ENCODE measurements at regions not wholly inside any gene's neighbourhood (a gene's known extent, or its start where the extent isn't known, plus 50 kb on each side); places are given as distances from the start of the nearest gene placed in this dataset.

DNA sequence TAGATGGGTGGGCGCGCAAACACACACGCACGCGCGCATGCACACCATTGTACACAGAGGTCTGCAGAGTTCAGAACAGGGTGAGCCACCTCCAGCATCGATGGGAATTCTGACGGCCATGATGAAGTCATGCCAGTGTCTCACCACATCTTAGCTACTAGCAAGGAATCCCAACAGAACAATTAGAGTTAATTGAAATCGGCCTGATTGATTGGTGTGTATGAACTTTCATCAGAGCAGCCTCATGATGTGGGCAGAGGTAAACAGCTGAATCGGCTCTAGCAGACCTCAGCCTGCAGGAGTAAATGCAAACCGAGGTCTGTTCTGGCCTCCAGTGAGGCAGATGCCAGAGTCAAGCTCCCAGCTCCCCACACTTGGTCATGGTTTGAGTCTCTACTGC, 200.6 kb downstream of the CBLN1 start:
- no peak for DNase-seq (ENCODE audit: low read depth, low spot score)

GRCh38 chr16:49078571-49078970, 203.1 kb downstream of the CBLN1 start:
- no peak for DNase-seq (ENCODE audit: low read depth, low spot score)

GRCh38 chr16:49078104-49078503, 203.5 kb downstream of the CBLN1 start:
- no peak for DNase-seq (ENCODE audit: low read depth, low spot score)

DNA sequence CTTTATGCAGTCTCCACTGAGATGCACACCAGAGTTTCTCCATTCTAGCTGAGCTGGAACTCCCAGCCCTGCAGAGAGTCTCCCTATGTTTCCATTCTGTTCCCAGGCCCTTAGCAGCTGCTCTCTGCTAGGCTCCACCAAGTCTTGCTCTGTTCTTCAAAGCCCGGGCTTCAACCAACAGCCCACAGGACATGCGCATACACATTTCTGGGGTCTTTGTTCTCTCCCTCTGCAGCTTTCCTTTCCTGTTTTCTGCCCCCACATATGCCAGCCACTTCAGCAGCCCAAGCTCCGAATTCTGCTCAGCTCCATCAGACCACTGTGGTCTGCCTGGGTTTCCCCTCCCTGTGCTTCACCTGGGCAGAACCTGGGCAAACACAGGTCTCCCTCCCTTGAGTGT, 205.9 kb downstream of the CBLN1 start:
- DNase-seq (ENCODE audit: low read depth, low spot score): peak; percentile 12

- no peak for DNase-seq (ENCODE audit: low read depth, low spot score)
Measured at GRCh38 chr16:49068224-49068623, 213.4 kb downstream of the CBLN1 start.

DNA sequence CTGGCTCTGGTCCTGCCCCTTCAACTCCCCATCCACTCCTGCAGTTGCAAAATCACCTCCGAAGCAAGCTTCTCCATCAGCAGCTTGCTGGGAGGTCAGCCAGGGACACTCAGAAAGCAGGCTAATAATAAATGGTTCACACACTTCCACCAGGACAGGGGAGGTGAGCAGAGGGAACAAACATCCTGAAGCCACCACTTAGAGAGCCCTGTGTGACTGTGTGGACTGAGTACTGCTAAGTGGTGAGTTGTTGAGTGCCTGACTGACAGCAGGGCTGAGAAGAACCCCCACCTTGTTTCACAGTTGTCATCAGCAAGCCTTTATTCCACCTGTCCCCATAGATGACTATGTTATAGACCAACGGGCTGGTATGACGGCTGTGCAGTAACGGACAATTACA, 213.9 kb downstream of the CBLN1 start:
- DNase-seq (ENCODE audit: low read depth, low spot score): no peak

DNA sequence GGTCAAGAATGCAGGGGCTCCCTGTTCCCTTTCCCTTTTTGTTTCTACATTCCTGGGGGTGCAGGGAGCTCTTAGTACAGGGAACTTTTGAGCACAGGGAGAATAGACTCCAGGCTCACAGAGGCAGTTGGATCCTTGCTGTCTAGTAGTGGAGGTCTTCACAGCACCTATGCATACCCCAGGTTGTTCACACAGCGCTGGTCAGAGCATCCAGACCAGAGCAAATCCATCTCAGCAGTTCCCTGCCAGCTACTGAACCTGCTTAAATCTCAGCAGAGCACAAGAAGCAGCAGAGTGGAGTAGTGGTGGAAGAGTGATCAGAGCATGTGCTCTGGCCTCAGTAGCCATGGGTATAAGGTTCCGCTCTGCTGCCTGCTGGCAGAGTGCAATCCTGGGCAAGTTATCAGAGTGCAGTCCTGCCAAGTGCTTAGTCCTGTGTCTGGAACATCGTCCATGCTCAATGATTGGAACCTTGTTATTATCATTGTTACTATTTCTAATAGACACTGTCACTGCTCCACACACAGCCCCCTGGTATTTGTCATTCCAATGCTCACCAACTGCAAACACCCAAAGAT, 220.4 kb downstream of the CBLN1 start:
- no peak for DNase-seq (ENCODE audit: low read depth, low spot score)

DNA sequence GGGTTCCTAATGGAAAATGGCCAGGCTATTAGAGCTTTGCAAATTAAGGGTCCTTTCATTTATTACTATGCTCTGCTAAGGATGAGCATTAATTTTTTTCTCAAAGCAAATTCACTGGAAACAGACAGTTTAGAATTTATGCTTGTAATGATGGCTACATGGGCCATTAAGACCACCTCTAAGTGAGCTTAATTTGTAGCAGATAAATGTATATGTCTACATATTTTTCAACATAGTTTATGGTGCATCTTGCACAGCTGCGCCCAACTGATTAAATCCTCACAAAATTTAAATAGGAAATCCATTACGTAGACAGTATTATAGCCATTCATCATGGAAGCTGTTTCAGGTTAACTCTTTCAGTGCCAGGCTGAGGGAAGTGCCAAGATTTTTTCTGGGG, 220.9 kb downstream of the CBLN1 start:
- no peak for DNase-seq (ENCODE audit: low read depth, low spot score)

DNA sequence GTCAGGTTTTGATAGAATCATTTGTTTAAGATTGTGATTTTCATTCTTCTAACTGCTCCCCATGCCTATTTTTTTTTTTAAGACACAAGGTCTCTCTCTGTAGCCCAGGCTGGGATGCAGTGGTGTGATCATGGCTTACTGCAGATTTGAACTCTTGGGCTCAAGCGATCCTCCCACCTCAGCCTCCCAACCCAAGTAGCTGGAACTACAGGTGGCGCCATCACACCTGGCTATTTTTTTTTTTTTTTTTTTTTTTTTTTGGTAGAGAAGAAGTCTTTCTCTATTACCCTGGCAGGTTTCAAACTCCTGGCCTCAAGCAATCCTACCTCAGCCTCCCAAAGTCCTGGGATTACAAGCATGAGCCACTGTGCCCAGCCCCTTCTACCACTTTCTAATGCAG, 223.3 kb downstream of the CBLN1 start:
- no peak for DNase-seq (ENCODE audit: low read depth, low spot score)

DNA sequence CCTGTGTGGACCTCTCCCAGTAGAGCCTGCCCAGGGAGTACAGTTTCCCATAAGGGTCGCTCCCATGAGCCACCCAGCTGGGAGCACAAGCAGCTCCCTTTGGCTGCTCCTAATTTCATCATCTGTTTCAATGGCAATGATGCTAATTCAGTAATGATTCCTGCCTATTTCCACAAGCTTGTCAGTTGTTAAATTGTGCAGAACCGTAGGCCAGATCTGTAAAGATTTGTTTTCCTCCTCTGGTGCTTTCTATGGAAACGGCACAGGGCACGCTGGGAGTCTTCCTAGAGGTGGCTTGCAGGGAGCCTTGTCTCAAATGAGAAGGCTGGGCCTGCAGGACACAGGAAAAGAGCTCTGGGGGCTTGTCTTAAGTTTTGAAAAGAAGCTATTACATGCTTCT, 223.7 kb downstream of the CBLN1 start:
- DNase-seq (ENCODE audit: low read depth, low spot score): no peak

DNA sequence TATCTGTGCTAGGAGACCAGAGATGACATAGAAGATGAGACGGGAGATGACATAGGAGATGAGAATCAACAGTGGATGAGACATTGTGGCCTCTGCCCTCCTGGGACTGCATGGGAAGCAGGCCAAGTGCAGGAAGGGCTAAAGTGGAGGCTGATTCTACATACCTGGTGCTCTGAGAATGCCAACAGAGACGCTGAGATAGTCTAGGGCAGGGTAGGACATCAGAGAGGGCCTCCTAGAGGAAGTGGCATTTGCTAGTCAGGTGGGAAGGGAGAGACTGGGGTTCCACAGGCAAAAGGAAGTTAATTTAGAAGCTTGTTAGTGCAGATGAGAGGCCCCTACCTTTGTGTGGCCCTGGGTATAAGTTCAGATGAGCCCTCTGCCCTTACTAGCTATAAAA, 224.2 kb downstream of the CBLN1 start:
- DNase-seq (ENCODE audit: low read depth, low spot score): no peak

DNA sequence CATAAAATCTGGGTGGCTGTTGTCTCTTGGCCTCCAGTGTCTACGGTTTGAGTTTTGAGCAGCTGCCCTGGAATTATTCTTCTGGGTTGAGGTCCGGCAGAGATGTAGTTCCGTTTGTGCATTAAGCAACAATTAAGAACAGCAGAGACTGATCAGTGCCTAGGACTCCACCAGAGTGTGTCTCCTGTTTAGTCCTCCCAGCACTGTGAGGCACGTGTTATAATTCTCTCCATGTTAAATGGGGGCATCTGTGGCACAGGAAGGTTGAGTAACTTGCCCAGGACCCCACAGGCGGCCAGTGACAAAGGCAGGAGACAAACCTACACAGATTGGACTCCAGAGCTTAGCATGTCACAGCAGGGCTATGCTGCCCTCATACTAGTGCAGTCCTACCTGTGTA, 225.1 kb downstream of the CBLN1 start:
- DNase-seq (ENCODE audit: low read depth, low spot score): no peak

DNA sequence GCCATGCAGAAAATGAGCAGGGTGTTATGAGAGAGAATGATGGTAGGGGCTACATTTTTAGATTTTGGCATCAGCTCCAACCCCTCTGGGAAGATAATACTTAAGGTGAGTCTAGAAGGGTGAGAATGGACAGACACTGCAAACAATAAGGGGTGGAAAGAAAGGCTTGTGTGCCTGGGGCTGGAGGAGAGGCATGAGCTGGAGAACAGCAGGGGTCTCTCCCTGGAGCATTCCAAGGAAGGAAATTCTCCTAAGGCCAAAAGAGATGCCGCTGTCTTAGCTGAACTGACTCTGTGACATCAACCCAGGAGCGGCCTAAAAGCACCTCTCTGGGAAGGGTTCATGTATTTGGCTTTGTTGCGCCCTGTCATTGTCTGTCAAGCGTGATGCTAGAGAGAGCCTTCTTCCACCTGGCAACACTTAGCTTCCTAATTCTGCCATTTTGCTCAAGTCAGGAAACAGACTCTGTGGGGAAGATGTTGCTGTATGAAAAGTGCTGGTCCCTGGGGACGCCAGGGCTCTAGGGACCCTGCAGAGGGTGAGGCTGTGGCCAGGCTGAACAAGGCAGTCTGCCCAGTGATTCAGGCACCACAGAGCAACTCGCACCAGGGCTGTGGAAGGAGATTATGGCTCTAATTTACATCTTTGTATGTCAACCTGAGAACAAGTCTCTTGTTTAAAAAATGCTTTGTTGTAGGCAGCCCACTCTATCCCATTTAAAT, 225.7 kb downstream of the CBLN1 start:
- DNase-seq (ENCODE audit: low read depth, low spot score): peak; percentile 80

DNA sequence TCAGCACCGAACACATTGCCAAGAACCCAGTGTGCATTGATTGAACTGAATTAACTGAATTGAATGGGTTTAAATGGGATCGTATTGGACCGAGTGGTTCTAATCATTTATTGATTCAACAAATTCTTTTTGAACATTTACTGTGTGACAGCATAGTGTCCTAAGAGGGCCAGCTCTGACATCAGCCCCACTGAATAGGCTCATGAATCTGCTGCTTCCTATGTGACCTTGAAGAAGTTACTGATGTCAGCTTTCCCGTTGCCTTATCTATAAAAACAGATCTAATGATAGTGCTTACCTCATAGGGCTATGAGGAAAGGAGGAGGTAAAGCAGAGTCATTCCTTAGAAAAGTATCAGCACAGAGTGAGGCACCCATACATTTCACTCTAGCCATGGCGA, 226.3 kb downstream of the CBLN1 start:
- no peak for DNase-seq (ENCODE audit: low read depth, low spot score)

DNA sequence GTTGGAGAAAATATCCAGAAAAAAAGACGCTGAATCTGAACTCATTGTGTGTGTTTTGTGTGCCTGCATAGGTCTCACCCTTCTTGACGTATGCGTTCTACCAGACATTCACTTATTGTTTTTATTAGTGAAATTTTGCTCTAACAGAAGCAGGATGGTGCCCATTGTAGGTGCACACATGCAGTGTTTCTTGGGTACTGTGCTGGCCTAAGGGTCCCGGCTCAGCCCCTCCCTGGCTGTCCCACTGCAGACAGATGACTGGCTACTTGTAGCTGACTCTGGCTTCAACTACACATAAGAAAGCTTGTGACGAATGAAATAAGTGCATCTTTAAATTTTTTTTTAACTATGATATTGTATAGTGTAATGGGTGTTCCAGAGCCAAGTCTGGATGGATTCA, 227.0 kb downstream of the CBLN1 start:
- no peak for DNase-seq (ENCODE audit: low read depth, low spot score)

DNA sequence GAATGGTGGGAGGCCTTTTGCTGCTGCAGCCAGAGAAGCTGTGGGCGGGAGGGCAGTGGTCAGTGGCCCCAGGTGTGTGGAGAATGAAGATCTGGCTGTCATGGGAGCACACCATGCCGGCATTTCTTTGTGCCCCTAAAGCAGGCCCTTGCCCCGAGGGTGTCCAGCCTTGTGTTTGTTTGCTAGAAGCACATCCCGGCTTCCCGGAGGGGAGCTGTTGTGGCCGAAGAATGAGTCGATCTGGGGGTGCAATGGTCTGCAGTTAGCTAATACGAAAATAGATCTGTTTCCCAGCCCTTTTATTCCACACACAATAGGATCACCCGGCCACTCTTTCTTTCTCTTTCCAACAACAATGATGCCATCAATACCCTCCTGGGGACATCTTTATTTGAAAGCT, 228.8 kb downstream of the CBLN1 start:
- DNase-seq (ENCODE audit: low read depth, low spot score): no peak

DNA sequence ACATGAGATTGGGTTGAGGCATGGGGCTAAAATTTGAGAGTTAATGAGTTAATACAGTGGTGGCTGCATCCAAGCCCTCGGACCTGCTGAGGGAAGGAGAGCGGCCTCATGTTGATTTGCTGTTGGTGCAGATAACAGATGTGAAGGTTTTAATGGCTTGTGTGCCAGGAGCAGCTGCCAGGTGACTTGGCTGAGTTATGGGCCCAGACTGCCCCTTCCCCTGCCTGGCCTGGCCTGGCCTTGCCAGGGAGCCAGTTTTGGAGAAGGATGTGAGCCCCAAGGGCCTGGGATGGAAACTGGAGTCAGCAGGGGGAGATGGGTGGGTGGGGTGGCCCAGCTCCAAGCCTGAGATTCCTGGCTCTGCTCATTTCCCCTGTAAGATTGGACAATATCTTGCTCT, 230.1 kb downstream of the CBLN1 start:
- DNase-seq (ENCODE audit: low read depth, low spot score): no peak

- DNase-seq (ENCODE audit: low read depth, low spot score): peak; percentile 27
Measured at GRCh38 chr16:49050607-49051006, 231.0 kb downstream of the CBLN1 start.

- DNase-seq (ENCODE audit: low read depth, low spot score): no peak
Measured at GRCh38 chr16:49049644-49050043, 232.0 kb downstream of the CBLN1 start.

DNA sequence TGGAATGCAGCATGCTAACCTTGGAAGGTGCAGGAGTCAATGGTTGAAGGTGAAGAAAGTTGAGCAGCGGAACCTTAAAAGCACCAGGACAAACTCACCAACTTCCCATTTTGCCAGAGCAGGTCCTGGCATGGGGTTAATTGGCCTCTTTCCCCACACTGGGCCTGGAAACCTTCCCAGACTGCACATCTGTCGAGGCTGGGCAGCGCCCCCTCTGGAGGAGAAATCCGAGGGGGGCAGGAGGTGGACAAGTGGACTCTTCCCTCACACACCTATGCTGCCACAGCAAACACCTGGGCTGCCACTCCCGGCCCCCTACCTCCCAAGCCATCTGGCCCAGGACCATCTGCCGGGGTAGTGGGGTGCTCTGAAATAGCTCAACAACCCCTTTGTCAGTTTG, 232.4 kb downstream of the CBLN1 start:
- no peak for DNase-seq (ENCODE audit: low read depth, low spot score)

DNA sequence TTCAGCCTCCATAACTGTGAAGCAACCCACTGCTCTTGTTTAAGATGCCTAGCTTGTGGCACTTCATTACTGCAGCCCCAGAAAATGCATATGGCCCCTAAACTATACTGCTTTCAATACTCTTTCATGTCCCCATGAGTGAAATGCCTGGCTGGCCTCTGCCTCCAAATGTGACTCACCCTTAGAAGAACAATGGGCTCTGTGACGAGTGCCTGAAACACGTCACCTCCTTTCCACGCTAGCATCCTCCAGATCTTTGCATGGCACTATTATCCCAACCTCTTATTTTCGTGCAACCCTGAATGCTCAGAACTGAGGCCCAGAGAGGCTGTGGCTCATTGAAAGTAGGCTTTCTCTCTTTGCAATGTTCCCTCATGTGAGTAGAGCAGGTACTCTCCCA, 233.1 kb downstream of the CBLN1 start:
- DNase-seq (ENCODE audit: low read depth, low spot score): no peak

- DNase-seq (ENCODE audit: low read depth, low spot score): no peak
Measured at GRCh38 chr16:49036126-49036525, 245.5 kb downstream of the CBLN1 start.

- no peak for DNase-seq (ENCODE audit: low read depth, low spot score)
Measured at GRCh38 chr16:49027420-49027819, 254.2 kb downstream of the CBLN1 start.

All from ELF-1 (cell line).